ENCODE measurements at regions not wholly inside any gene's neighbourhood (a gene's known extent, or its start where the extent isn't known, plus 50 kb on each side); places are given as distances from the start of the nearest gene placed in this dataset.

GRCh38 chr4:135921081-135921480, 1611.2 kb downstream of the PCDH18 start:
- ATAC-seq (no peak), DNase-seq (ENCODE audit: low read depth, low spot score) (no peak)
- TF ChIP-seq CTCF (IDR thresholded peaks at IDR 0.05) (no peak), SIN3A (IDR thresholded peaks at IDR 0.05; ENCODE audit: borderline replicate concordance, insufficient read depth, low read depth, low read length) (no peak), POLR2AphosphoS5 (IDR thresholded peaks at IDR 0.05; ENCODE audit: low read depth, low read length) (no peak), REST (IDR thresholded peaks at IDR 0.05; ENCODE audit: insufficient read depth in 1 of 2, low read depth in 2 of 2, low read length in 1 of 2) (no peak), TCF7L2 (IDR thresholded peaks at IDR 0.05; ENCODE audit: low read depth, low read length) (no peak)
- intact Hi-C loops (cut with micrococcal nuclease; ENCODE audit: unreplicated experiment) = no loop called here
- Histone ChIP-seq H3K27me3 (ENCODE audit: control insufficient read depth, insufficient read depth, low read length) (no peaks in the 10 kb centered on the region), H3K4me1 (ENCODE audit: control insufficient read depth, insufficient read depth, low read length) (no peaks in the 10 kb centered on the region), H3K36me3 (ENCODE audit: control insufficient read depth, insufficient read depth, low read length) (no peaks in the 10 kb centered on the region), H3K4me3 (ENCODE audit: low read depth in 2 of 2, low read length in 2 of 2) (no peak overlapping the region), H3K9me3 (ENCODE audit: control insufficient read depth, insufficient read depth, low read depth, low read length) (no peaks in the 10 kb centered on the region), H3K27ac (ENCODE audit: low read length) (no peak overlapping the region)
- POLR2A ChIA-PET = no interaction called here
- no TSS peak for BruUV-seq (replicated peaks)
- in situ Hi-C loops (cut with HindIII; ENCODE audit: low pct_unique_long_range_greater_than_20kb, low sequenced_read_pairs) = no loop called here
- CTCF ChIA-PET = no interaction called here

GRCh38 chr4:135917011-135917410, 1615.3 kb downstream of the PCDH18 start:
- TF ChIP-seq CTCF (IDR thresholded peaks at IDR 0.05) = no peak
- TF ChIP-seq TCF7L2 (IDR thresholded peaks at IDR 0.05; ENCODE audit: low read depth, low read length) = no peak
- TF ChIP-seq REST (IDR thresholded peaks at IDR 0.05; ENCODE audit: insufficient read depth in 1 of 2, low read depth in 2 of 2, low read length in 1 of 2) = no peak
- TF ChIP-seq POLR2AphosphoS5 (IDR thresholded peaks at IDR 0.05; ENCODE audit: low read depth, low read length) = no peak
- TF ChIP-seq SIN3A (IDR thresholded peaks at IDR 0.05; ENCODE audit: borderline replicate concordance, insufficient read depth, low read depth, low read length) = no peak
- in situ Hi-C loops (cut with HindIII; ENCODE audit: low pct_unique_long_range_greater_than_20kb, low sequenced_read_pairs) = no loop called here
- Histone ChIP-seq H3K27ac (ENCODE audit: low read length) (no peak overlapping the region), H3K27me3 (ENCODE audit: control insufficient read depth, insufficient read depth, low read length) (no peaks in the 10 kb centered on the region), H3K4me1 (ENCODE audit: control insufficient read depth, insufficient read depth, low read length) (no peaks in the 10 kb centered on the region), H3K9me3 (ENCODE audit: control insufficient read depth, insufficient read depth, low read depth, low read length) (no peaks in the 10 kb centered on the region), H3K36me3 (ENCODE audit: control insufficient read depth, insufficient read depth, low read length) (no peaks in the 10 kb centered on the region), H3K4me3 (ENCODE audit: low read depth in 2 of 2, low read length in 2 of 2) (no peak overlapping the region)
- POLR2A ChIA-PET = no interaction called here
- no peak for ATAC-seq
- no TSS peak for BruUV-seq (replicated peaks)
- CTCF ChIA-PET = no interaction called here
- no peak for DNase-seq (ENCODE audit: low read depth, low spot score)
- intact Hi-C loops (cut with micrococcal nuclease; ENCODE audit: unreplicated experiment) = no loop called here

Data from Panc1 (cell line).